HepG2 (cell line): ENCODE measurements at regions not wholly inside any gene's neighbourhood (a gene's known extent, or its start where the extent isn't known, plus 50 kb on each side); places are given as distances from the start of the nearest gene placed in this dataset.

Experiments used
- ATAC-seq: fragments of 200-7000 bp; cut with Tn5 transposase; 3 replicates; pipeline ENCODE4 v1.9.1; 2020; ENCODE audit warnings: mild to moderate bottlenecking, moderate library complexity
- BruUV-seq: library from RNA; stranded (reverse); fragments of 400-500 nt; replicated peaks from 2 replicates; lab custom pipeline; 2021; lab: Mats Ljungman, UMichigan
- CTCF ChIA-PET: fragments of 300-600 bp; formaldehyde crosslinking; extraction: SDS; loops from one replicate; lab custom pipeline; 2021; ENCODE audit warnings: low total read pairs, inconsistent platforms, low intra/inter-chr PET ratio; lab: Yijun Ruan, JAX
- POLR2A ChIA-PET: fragments of 350-600 bp; sonication (Branson Sonifier 250); formaldehyde crosslinking; loops from one replicate; lab custom pipeline; 2020; ENCODE audit warnings: antibody characterized with exemption, inconsistent platforms; lab: Yijun Ruan, JAX
- DNase-seq: peaks from one replicate; pipeline ENCODE4 v3.0.0-alpha.2; 2015; ENCODE audit warnings: low spot score
- FAIRE-seq: peaks from 3 replicates; lab custom pipeline; 2011; peaks lifted over from hg19 to GRCh38; lab: Jason Lieb, UNC
- H2AFZ ChIP-seq: one replicate; pipeline ENCODE4 v1.6.1; 2011; ENCODE audit warnings: low read length, inconsistent platforms
- H3K27ac ChIP-seq: fragments of 300-600 bp; 3 replicates; pipeline ENCODE4 v1.8.0; 2011; ENCODE audit warnings: mixed run types, mild to moderate bottlenecking, mixed read lengths, low read length, inconsistent platforms; ENCODE audit not compliant: insufficient read depth; ENCODE audit errors: extremely low read length
- H3K27me3 ChIP-seq, 2 experiments: fragments of 200-600 bp in 1 of 2; 2 replicates in 1 of 2; 3 replicates in 1 of 2; pipeline versions ENCODE4 v1.6.0 to v1.8.0; 2011; ENCODE audit warnings: low read length in 2 of 2, mild to moderate bottlenecking in 2 of 2, moderate library complexity in 2 of 2, inconsistent platforms in 1 of 2; ENCODE audit not compliant: insufficient read depth in 2 of 2, control insufficient read depth in 1 of 2
- H3K36me3 ChIP-seq, 2 experiments: fragments of 200-600 bp in 1 of 2; replicated peaks in 1 of 2; 2 replicates in 1 of 2; 3 replicates in 1 of 2; pipeline versions ENCODE4 v1.5.1 to v1.8.0; 2011; ENCODE audit warnings: low read length in 2 of 2, inconsistent platforms in 1 of 2; ENCODE audit not compliant: insufficient read depth in 2 of 2, control insufficient read depth in 1 of 2
- H3K4me1 ChIP-seq: 2 replicates; pipeline ENCODE4 v1.5.1; 2012; ENCODE audit warnings: low read length, inconsistent platforms; ENCODE audit not compliant: insufficient read depth
- H3K4me2 ChIP-seq: 2 replicates; pipeline ENCODE4 v1.6.0; 2011; ENCODE audit warnings: low read depth, low read length, inconsistent platforms
- H3K4me3 ChIP-seq, 3 experiments: fragments of 200-600 bp in 1 of 3; sonication (generic), shearing (Covaris generic) in 1 of 3; replicated peaks in 1 of 3; 2 replicates each; pipeline ENCODE4 v1.5.1; 2011 to 2016; ENCODE audit warnings: low read length in 3 of 3, inconsistent platforms in 2 of 3, low read depth in 2 of 3, mild to moderate bottlenecking in 2 of 3, control low read depth in 1 of 3, mixed read lengths in 1 of 3; ENCODE audit not compliant: insufficient read depth in 1 of 3
- H3K79me2 ChIP-seq: one replicate; pipeline ENCODE4 v1.6.1; 2011; ENCODE audit warnings: low read length, inconsistent platforms; ENCODE audit not compliant: insufficient read depth
- H3K9ac ChIP-seq: 2 replicates; pipeline ENCODE4 v1.6.0; 2011; ENCODE audit warnings: mild to moderate bottlenecking, low read depth, low read length, inconsistent platforms; ENCODE audit not compliant: insufficient read depth
- H3K9me3 ChIP-seq: 2 replicates; pipeline ENCODE4 v1.5.1; 2012; ENCODE audit warnings: mild to moderate bottlenecking, low read length
- H4K20me1 ChIP-seq: 2 replicates; pipeline ENCODE4 v1.6.0; 2011; ENCODE audit warnings: inconsistent platforms, mild to moderate bottlenecking, low read length, moderate library complexity; ENCODE audit not compliant: insufficient read depth
- FIP1L1 ChIP-seq: fragments of 200-400 bp; formaldehyde crosslinking; IDR thresholded peaks from 2 replicates; pipeline ENCODE4 v1.6.1; 2018; ENCODE audit warnings: low read depth, mild to moderate bottlenecking, low read length, moderate library complexity, borderline replicate concordance; ENCODE audit not compliant: insufficient read depth
- IKZF4 ChIP-seq: sonication (generic); formaldehyde crosslinking; IDR thresholded peaks from 2 replicates; pipeline ENCODE4 v1.5.1; 2020; ENCODE audit warnings: borderline replicate concordance, mild to moderate bottlenecking, low read depth, missing genetic modification reagents; ENCODE audit errors: not compliant biosample characterization
- KMT2A ChIP-seq: sonication (generic); formaldehyde crosslinking; IDR thresholded peaks from 2 replicates; pipeline ENCODE4 v1.4.0; 2020; ENCODE audit warnings: missing genetic modification reagents
- NCOA5 ChIP-seq: sonication (generic); formaldehyde crosslinking; IDR thresholded peaks from 2 replicates; pipeline ENCODE4 v1.4.0; 2020; ENCODE audit warnings: missing genetic modification reagents
- NR2F2 ChIP-seq: IDR thresholded peaks from 2 replicates; pipeline ENCODE4 v1.6.1; 2012; ENCODE audit warnings: low read depth, inconsistent platforms, borderline replicate concordance
- RORA ChIP-seq: sonication (generic); formaldehyde crosslinking; IDR thresholded peaks from 2 replicates; pipeline ENCODE4 v1.5.0; 2020; ENCODE audit warnings: mild to moderate bottlenecking, missing genetic modification reagents, moderate library complexity
- SMC3 ChIP-seq: IDR thresholded peaks from 2 replicates; pipeline ENCODE4 v1.6.1; 2011; ENCODE audit warnings: low read length, improper control_type of control experiment
- TEAD3 ChIP-seq: optimal IDR thresholded peaks from 2 replicates; pipeline ENCODE3; 2016; ENCODE audit warnings: borderline replicate concordance
- ZFP36 ChIP-seq: fragments of 150-350 bp; IDR thresholded peaks from 2 replicates; pipeline ENCODE4 v1.6.1; 2018; ENCODE audit warnings: borderline replicate concordance, low read length, low read depth; ENCODE audit not compliant: partially characterized antibody
- ZNF101 ChIP-seq: sonication (generic); formaldehyde crosslinking; IDR thresholded peaks from 2 replicates; pipeline ENCODE4 v1.4.0; 2020; ENCODE audit warnings: mild to moderate bottlenecking, low read depth, missing genetic modification reagents, borderline replicate concordance
- ZNF224 ChIP-seq: sonication (generic); formaldehyde crosslinking; IDR thresholded peaks from 2 replicates; pipeline ENCODE4 v1.5.0; 2020; ENCODE audit warnings: mild to moderate bottlenecking, missing genetic modification reagents
- WGBS: methylation state at CpG from one replicate; pipeline ENCODE4 v1.1.6; 2017; ENCODE audit warnings: low lambda C conversion rate; 5-methylcytosine and 5-hydroxymethylcytosine counted together
- in situ Hi-C: cut with HindIII; loops from 2 replicates; pipeline ENCODE4 v1.10.0; 2017; ENCODE audit warnings: low pct_unique_long_range_greater_than_20kb; ENCODE audit not compliant: extremely low pct_ligation_motif_present
- intact Hi-C: fragments of 100-400 bp; cut with micrococcal nuclease; formaldehyde crosslinking; loops from one replicate; pipeline ENCODE4 v1.10.0; 2022; ENCODE audit not compliant: unreplicated experiment
- TF ChIP-seq, protein P1 (sequence below), 2 experiments: sonication (generic) in 1 of 2; formaldehyde crosslinking in 1 of 2; IDR thresholded peaks; 2 replicates each; pipeline versions ENCODE4 v1.4.0 to v1.6.1; 2016 to 2020; ENCODE audit warnings: borderline replicate concordance in 1 of 2, low read depth in 1 of 2, mild to moderate bottlenecking in 1 of 2, missing genetic modification reagents in 1 of 2
- TF ChIP-seq, protein P2 (sequence below): sonication (generic); formaldehyde crosslinking; IDR thresholded peaks from 2 replicates; pipeline ENCODE4 v1.9.0; 2022; ENCODE audit warnings: missing genetic modification reagents, mild to moderate bottlenecking, borderline replicate concordance
- TF ChIP-seq, protein P3 (sequence below): sonication (generic); formaldehyde crosslinking; IDR thresholded peaks from 2 replicates; pipeline ENCODE4 v1.5.1; 2020; ENCODE audit warnings: mild to moderate bottlenecking, missing genetic modification reagents, borderline replicate concordance

DNA sequence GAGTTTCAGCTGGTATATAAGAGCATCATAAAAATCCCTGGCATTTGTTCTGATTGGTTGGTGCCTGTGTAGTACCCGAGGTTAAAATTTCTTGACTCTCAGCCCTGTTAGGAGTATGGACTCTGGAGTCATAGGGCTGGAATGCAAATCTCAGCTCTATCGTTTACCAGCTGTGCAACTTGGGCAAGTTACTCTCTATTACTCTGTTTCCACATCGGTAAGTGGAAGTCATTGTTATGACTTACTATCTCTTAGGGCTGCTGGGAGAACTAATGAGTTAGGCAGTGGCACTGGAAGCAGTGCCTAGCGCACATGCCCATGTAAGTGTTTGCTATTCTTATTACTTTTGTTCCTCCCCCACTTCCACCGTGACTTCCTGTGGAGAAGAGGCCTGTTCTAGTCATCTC lies 141.6 kb downstream of the BOD1 start:
- Histone ChIP-seq H3K27me3 (peaks cover 0 to 28% of the 10 kb centered on the region in 2 experiments; a peak in 2 of 5 replicates), H3K4me3 (no peak overlapping the region), H3K9me3 (no peaks in the 10 kb centered on the region), H3K27ac (no peak overlapping the region), H3K36me3 (no peaks in the 10 kb centered on the region), H3K9ac (no peak overlapping the region), H3K4me2 (no peak overlapping the region), H3K79me2 (no peaks in the 10 kb centered on the region), H4K20me1 (no peaks in the 10 kb centered on the region), H3K4me1 (peaks cover 28% of the 10 kb centered on the region), H2AFZ (no peak overlapping the region)
- no peak for TF ChIP-seq NCOA5 (CRISPR knock-in tag)
- TF ChIP-seq SMC3: no peak
- no peak for TF ChIP-seq ZNF101
- TF ChIP-seq IKZF4: no peak
- TF ChIP-seq NR2F2: no peak
- TF ChIP-seq ZFP36: no peak
- TF ChIP-seq, protein P1, sequence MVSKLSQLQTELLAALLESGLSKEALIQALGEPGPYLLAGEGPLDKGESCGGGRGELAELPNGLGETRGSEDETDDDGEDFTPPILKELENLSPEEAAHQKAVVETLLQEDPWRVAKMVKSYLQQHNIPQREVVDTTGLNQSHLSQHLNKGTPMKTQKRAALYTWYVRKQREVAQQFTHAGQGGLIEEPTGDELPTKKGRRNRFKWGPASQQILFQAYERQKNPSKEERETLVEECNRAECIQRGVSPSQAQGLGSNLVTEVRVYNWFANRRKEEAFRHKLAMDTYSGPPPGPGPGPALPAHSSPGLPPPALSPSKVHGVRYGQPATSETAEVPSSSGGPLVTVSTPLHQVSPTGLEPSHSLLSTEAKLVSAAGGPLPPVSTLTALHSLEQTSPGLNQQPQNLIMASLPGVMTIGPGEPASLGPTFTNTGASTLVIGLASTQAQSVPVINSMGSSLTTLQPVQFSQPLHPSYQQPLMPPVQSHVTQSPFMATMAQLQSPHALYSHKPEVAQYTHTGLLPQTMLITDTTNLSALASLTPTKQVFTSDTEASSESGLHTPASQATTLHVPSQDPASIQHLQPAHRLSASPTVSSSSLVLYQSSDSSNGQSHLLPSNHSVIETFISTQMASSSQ (IDR thresholded peaks at IDR 0.05; ENCODE audit: low read depth): no peak
- TF ChIP-seq, protein P1 (CRISPR knock-in tag; IDR thresholded peaks at IDR 0.05; ENCODE audit: borderline replicate concordance): no peak
- TF ChIP-seq RORA: no peak
- no peak for TF ChIP-seq KMT2A
- no peak for TF ChIP-seq FIP1L1
- no peak for TF ChIP-seq ZNF224 (CRISPR knock-in tag)
- TF ChIP-seq, protein P2, sequence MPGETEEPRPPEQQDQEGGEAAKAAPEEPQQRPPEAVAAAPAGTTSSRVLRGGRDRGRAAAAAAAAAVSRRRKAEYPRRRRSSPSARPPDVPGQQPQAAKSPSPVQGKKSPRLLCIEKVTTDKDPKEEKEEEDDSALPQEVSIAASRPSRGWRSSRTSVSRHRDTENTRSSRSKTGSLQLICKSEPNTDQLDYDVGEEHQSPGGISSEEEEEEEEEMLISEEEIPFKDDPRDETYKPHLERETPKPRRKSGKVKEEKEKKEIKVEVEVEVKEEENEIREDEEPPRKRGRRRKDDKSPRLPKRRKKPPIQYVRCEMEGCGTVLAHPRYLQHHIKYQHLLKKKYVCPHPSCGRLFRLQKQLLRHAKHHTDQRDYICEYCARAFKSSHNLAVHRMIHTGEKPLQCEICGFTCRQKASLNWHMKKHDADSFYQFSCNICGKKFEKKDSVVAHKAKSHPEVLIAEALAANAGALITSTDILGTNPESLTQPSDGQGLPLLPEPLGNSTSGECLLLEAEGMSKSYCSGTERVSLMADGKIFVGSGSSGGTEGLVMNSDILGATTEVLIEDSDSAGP (CRISPR knock-in tag): no peak
- TF ChIP-seq, protein P3, sequence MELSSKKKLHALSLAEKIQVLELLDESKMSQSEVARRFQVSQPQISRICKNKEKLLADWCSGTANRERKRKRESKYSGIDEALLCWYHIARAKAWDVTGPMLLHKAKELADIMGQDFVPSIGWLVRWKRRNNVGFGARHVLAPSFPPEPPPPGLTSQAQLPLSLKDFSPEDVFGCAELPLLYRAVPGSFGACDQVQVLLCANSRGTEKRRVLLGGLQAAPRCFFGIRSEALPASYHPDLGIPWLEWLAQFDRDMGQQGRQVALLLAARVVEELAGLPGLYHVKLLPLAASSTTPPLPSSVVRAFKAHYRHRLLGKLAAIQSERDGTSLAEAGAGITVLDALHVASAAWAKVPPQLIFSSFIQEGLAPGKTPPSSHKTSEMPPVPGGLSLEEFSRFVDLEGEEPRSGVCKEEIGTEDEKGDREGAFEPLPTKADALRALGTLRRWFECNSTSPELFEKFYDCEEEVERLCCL: no peak
- no peak for TF ChIP-seq TEAD3 (CRISPR knock-in tag)
- in situ Hi-C loops: no loop called here
- BruUV-seq: no TSS peak
- DNase-seq (no peak), FAIRE-seq (no peak), ATAC-seq (no peak)
- 28% methylated on average over 5 of the region's 5 CpGs for WGBS
- ChIA-PET POLR2A (no interaction called here), CTCF (no interaction called here)
- intact Hi-C loops: no loop called here
